Adrenal gland (tissue), 9 donors: ENCODE measurements at regions not wholly inside any gene's neighbourhood (a gene's known extent, or its start where the extent isn't known, plus 50 kb on each side); places are given as distances from the start of the nearest gene placed in this dataset.

Source experiments
- DNase-seq, 7 donors: peaks; one replicate each; pipeline ENCODE4 v3.0.0-alpha.2; 2019 to 2020
- H3K27ac ChIP-seq, 5 donors: fragments of 200-600 bp; sonication (generic) in 4 of 5; 1 replicate in 3 of 5; 2 replicates in 2 of 5; pipeline versions ENCODE4 v1.5.1 to v1.8.0; 2016 to 2020; ENCODE audit warnings: mild to moderate bottlenecking in 1 of 5
- H3K27me3 ChIP-seq: fragments of 200-600 bp; 2 replicates; pipeline ENCODE4 v1.8.0; 2021
- H3K36me3 ChIP-seq, 2 donors: fragments of 200-600 bp; replicated peaks in 1 of 2; 1 replicate in 1 of 2; 2 replicates in 1 of 2; pipeline versions ENCODE4 v1.5.1 to v1.8.0; 2018 to 2022
- H3K4me1 ChIP-seq, 2 donors: fragments of 200-600 bp; replicated peaks in 1 of 2; 1 replicate in 1 of 2; 2 replicates in 1 of 2; pipeline versions ENCODE4 v1.5.1 to v1.8.0; 2018 to 2021
- H3K4me3 ChIP-seq, 4 donors: fragments of 200-600 bp; sonication (generic) in 3 of 4; one replicate each; pipeline ENCODE4 v1.5.1; 2016 to 2018
- H3K9me3 ChIP-seq, 3 donors: fragments of 200-600 bp; sonication (generic) in 1 of 3; replicated peaks in 1 of 3; 1 replicate in 2 of 3; 2 replicates in 1 of 3; pipeline versions ENCODE4 v1.5.1 to v1.8.0; 2016 to 2021
- CTCF ChIP-seq, 6 experiments: fragments of 450-650 bp in 4 of 6; fragments of 200-600 bp in 2 of 6; sonication (generic) in 1 of 6; IDR thresholded peaks; 1 replicate in 5 of 6; 2 replicates in 1 of 6; pipeline versions ENCODE4 v1.5.1 to v1.8.0; 2016 to 2021; ENCODE audit warnings: antibody characterized with exemption in 6 of 6, mild to moderate bottlenecking in 2 of 6, moderate library complexity in 1 of 6
- POLR2A ChIP-seq, 2 donors: fragments of 450-650 bp; IDR thresholded peaks; one replicate each; pipeline ENCODE4 v1.6.1; 2017; ENCODE audit warnings: antibody characterized with exemption in 2 of 2, mild to moderate bottlenecking in 2 of 2, moderate library complexity in 1 of 2
- WGBS, 4 donors: extraction: QIAGEN DNeasy Blood & Tissue Kit in 2 of 4; methylation state at CpG; one replicate each; pipeline versions ENCODE4 v1.1.5 to v1.1.7; 2013 to 2017; 5-methylcytosine and 5-hydroxymethylcytosine counted together
- intact Hi-C, 2 donors: fragments of 100-400 bp; cut with DNase I; formaldehyde crosslinking; loops; one replicate each; pipeline versions ENCODE4 v1.14.1 to v1.15.0; 2022 to 2023
- donor health status: healthy with polysubstance abuse.
- donor health status: Bipolar disorder and iron deficiency.
- donor health status: DM: yes; HTN: yes; CAD: no.
- donor health status: DM: no; HTN: no; CAD: no.
- donor health status: DM: no; HTN: no; CAD: no.

- TF ChIP-seq CTCF (IDR thresholded peaks at IDR 0.05) (no peak), POLR2A (IDR thresholded peaks at IDR 0.05) (no peak)
- H3K4me1 ChIP-seq, result no peaks in the 10 kb centered on the region
Observed at GRCh38 chr2:34995196-34995595, 1360.4 kb upstream of the CRIM1 start.

GRCh38 chr2:34991508-34992274, 1363.9 kb upstream of the CRIM1 start:
- no peak for DNase-seq
- no peaks in the 10 kb centered on the region for H3K27me3 ChIP-seq
- H3K27ac ChIP-seq, result no peak overlapping the region
- H3K4me1 ChIP-seq, result no peaks in the 10 kb centered on the region
- no peaks in the 10 kb centered on the region for H3K36me3 ChIP-seq
- intact Hi-C loops, result no loop called here
- H3K4me3 ChIP-seq, result no peak overlapping the region
- TF ChIP-seq POLR2A (IDR thresholded peaks at IDR 0.05) (no peak), CTCF (IDR thresholded peaks at IDR 0.05) (no peak)
- no peaks in the 10 kb centered on the region for H3K9me3 ChIP-seq
- 88 to 93% (median 92%) methylated on average over 16 to 24 of the region's 24 CpGs for WGBS, 4 donors

More at GRCh38 chr2:34995196-34995595, 1360.4 kb upstream of the CRIM1 start:
- intact Hi-C loops, result no loop called here
- H3K4me3 ChIP-seq, result no peak overlapping the region
- no peak for DNase-seq
- no peaks in the 10 kb centered on the region for H3K27me3 ChIP-seq
- 39 to 42% (median 40%) methylated on average over 2 of the region's 2 CpGs for WGBS, 4 donors
- no peak overlapping the region for H3K27ac ChIP-seq
- no peaks in the 10 kb centered on the region for H3K9me3 ChIP-seq
- H3K36me3 ChIP-seq, result no peaks in the 10 kb centered on the region

- H3K4me1 ChIP-seq, result no peaks in the 10 kb centered on the region
- intact Hi-C loops, result no loop called here
- no peaks in the 10 kb centered on the region for H3K9me3 ChIP-seq
- H3K4me3 ChIP-seq, result no peak overlapping the region
- H3K36me3 ChIP-seq, result no peaks in the 10 kb centered on the region
- DNase-seq, result no peak
- TF ChIP-seq CTCF (IDR thresholded peaks at IDR 0.05), result no peak
- TF ChIP-seq POLR2A (IDR thresholded peaks at IDR 0.05), result no peak
- H3K27me3 ChIP-seq, result no peaks in the 10 kb centered on the region
- H3K27ac ChIP-seq, result no peak overlapping the region
Observed at GRCh38 chr2:34985474-34985873, 1370.1 kb upstream of the CRIM1 start.

- no peak for DNase-seq
- Histone ChIP-seq H3K4me1 (no peaks in the 10 kb centered on the region), H3K4me3 (no peak overlapping the region), H3K9me3 (no peaks in the 10 kb centered on the region), H3K27ac (no peak overlapping the region), H3K36me3 (no peaks in the 10 kb centered on the region), H3K27me3 (no peaks in the 10 kb centered on the region)
- WGBS, 4 donors, result 70 to 94% (median 75%) methylated on average over 1 of the region's 1 CpG
- intact Hi-C loops, result no loop called here
- TF ChIP-seq CTCF (IDR thresholded peaks at IDR 0.05), result no peak
- no peak for TF ChIP-seq POLR2A (IDR thresholded peaks at IDR 0.05)
Observed at GRCh38 chr2:34980689-34981088, 1374.9 kb upstream of the CRIM1 start.
